ENCODE measurements at regions not wholly inside any gene's neighbourhood (a gene's known extent, or its start where the extent isn't known, plus 50 kb on each side); places are given as distances from the start of the nearest gene placed in this dataset.

- Histone ChIP-seq H3K4me3 (no peak overlapping the region), H3K9me3 (replicated peaks) (peaks cover 4% of the 10 kb centered on the region), H3K4me1 (peaks cover 6% of the 10 kb centered on the region), H3K27me3 (ENCODE audit: low read depth) (peaks cover 10% of the 10 kb centered on the region), H3K36me3 (no peaks in the 10 kb centered on the region), H3K27ac (replicated peaks) (no peak overlapping the region)
- TF ChIP-seq, protein P1, sequence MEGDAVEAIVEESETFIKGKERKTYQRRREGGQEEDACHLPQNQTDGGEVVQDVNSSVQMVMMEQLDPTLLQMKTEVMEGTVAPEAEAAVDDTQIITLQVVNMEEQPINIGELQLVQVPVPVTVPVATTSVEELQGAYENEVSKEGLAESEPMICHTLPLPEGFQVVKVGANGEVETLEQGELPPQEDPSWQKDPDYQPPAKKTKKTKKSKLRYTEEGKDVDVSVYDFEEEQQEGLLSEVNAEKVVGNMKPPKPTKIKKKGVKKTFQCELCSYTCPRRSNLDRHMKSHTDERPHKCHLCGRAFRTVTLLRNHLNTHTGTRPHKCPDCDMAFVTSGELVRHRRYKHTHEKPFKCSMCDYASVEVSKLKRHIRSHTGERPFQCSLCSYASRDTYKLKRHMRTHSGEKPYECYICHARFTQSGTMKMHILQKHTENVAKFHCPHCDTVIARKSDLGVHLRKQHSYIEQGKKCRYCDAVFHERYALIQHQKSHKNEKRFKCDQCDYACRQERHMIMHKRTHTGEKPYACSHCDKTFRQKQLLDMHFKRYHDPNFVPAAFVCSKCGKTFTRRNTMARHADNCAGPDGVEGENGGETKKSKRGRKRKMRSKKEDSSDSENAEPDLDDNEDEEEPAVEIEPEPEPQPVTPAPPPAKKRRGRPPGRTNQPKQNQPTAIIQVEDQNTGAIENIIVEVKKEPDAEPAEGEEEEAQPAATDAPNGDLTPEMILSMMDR (IDR thresholded peaks at IDR 0.05; ENCODE audit: borderline replicate concordance) = no peak
- no peak for DNase-seq
- intact Hi-C loops (cut with micrococcal nuclease) = no loop called here
Observed at GRCh38 chr17:65446043-65446442, 115.4 kb downstream of the AXIN2 start.

- H3K4me3 ChIP-seq = no peak overlapping the region
- peaks cover 10% of the 10 kb centered on the region for H3K27me3 ChIP-seq (ENCODE audit: low read depth)
- H3K36me3 ChIP-seq = no peaks in the 10 kb centered on the region
- H3K4me1 ChIP-seq = peaks cover 6% of the 10 kb centered on the region
- H3K27ac ChIP-seq (replicated peaks) = no peak overlapping the region
- no peak for DNase-seq
- H3K9me3 ChIP-seq (replicated peaks) = no peaks in the 10 kb centered on the region
- TF ChIP-seq, protein P1 (IDR thresholded peaks at IDR 0.05; ENCODE audit: borderline replicate concordance) = no peak
- intact Hi-C loops (cut with micrococcal nuclease) = no loop called here
Observed at GRCh38 chr17:65444049-65444448, 117.4 kb downstream of the AXIN2 start.

DNA sequence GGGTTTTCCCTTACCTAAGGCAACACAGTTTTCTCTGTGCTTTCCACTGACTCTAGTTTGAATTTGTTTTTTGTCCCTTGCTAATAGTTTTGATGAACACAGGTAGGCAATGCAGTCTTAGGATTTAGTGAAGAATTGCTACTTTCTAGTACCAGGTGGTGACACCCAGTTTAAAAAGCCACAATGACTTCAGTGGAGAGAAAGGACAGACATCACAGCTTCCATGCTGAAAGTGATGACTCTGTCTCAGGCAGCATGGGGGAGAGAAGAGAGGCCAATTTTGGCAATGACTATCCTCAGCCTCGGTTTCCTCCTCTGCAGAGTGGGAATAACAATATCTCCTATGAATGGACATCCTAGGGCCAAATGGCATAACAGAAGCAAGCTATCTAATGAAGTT, 118.8 kb downstream of the AXIN2 start:
- Histone ChIP-seq H3K27ac (replicated peaks) (no peak overlapping the region), H3K4me3 (no peak overlapping the region), H3K4me1 (peaks cover 6% of the 10 kb centered on the region), H3K9me3 (replicated peaks) (no peaks in the 10 kb centered on the region), H3K27me3 (ENCODE audit: low read depth) (peaks cover 10% of the 10 kb centered on the region), H3K36me3 (no peaks in the 10 kb centered on the region)
- TF ChIP-seq, protein P1 (IDR thresholded peaks at IDR 0.05; ENCODE audit: borderline replicate concordance) = no peak
- intact Hi-C loops (cut with micrococcal nuclease) = no loop called here
- no peak for DNase-seq

GRCh38 chr17:65442250-65442649, 119.2 kb downstream of the AXIN2 start:
- DNase-seq = no peak
- TF ChIP-seq, protein P1 (IDR thresholded peaks at IDR 0.05; ENCODE audit: borderline replicate concordance) = no peak
- peaks cover 10% of the 10 kb centered on the region for H3K27me3 ChIP-seq (ENCODE audit: low read depth)
- H3K27ac ChIP-seq (replicated peaks) = no peak overlapping the region
- H3K4me3 ChIP-seq = no peak overlapping the region
- H3K36me3 ChIP-seq = no peaks in the 10 kb centered on the region
- intact Hi-C loops (cut with micrococcal nuclease) = no loop called here
- no peaks in the 10 kb centered on the region for H3K9me3 ChIP-seq (replicated peaks)
- H3K4me1 ChIP-seq = peaks cover 3% of the 10 kb centered on the region

DNA sequence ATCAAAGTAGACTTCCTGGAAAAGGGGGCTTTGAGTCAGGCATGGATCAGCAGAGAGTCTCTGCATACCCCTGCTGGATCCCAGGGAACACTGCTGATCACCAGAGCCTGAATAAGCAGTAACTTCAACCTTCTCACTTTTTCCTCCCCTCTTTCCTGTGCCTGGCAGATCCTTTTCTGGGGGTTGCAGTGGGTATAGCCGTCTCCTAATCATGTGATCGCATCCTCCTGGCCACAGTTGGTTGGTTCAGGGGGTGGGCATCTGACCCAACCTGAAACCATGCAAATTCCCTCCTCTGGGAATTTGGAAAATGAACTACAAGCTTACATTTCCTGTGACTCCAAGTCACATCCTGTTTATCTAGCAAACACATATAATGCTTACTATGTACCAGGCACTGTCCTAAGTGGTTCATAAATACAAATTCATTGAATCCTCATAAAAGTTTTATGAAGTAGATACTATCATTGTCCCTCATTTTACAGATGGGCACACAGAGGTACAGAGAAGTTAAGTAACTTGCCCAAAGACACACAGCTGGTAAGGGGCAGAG, 120.3 kb downstream of the AXIN2 start:
- no peaks in the 10 kb centered on the region for H3K36me3 ChIP-seq
- no peaks in the 10 kb centered on the region for H3K9me3 ChIP-seq (replicated peaks)
- H3K4me1 ChIP-seq = no peaks in the 10 kb centered on the region
- no peak overlapping the region for H3K4me3 ChIP-seq
- H3K27ac ChIP-seq (replicated peaks) = no peak overlapping the region
- TF ChIP-seq, protein P1 (IDR thresholded peaks at IDR 0.05; ENCODE audit: borderline replicate concordance) = no peak
- DNase-seq = no peak
- peaks cover 10% of the 10 kb centered on the region for H3K27me3 ChIP-seq (ENCODE audit: low read depth)
- intact Hi-C loops (cut with micrococcal nuclease) = no loop called here

All from left ventricle myocardium inferior (tissue), 1 donor.